H1 (cell line): ENCODE measurements at regions not wholly inside any gene's neighbourhood (a gene's known extent, or its start where the extent isn't known, plus 50 kb on each side); places are given as distances from the start of the nearest gene placed in this dataset.

Source experiments
- EZH2 ChIP-seq: fragments of 200-600 bp; sonication (generic); IDR thresholded peaks from 2 replicates; pipeline ENCODE4 v1.7.1; 2012; ENCODE audit warnings: low read depth, mild to moderate bottlenecking, moderate library complexity, low read length, inconsistent platforms; ENCODE audit not compliant: severe bottlenecking
- MAFK ChIP-seq: IDR thresholded peaks from 2 replicates; pipeline ENCODE4 v1.6.1; 2012; ENCODE audit warnings: low read depth, mild to moderate bottlenecking, improper control_type of control experiment, low read length
- SP4 ChIP-seq: IDR thresholded peaks from 2 replicates; pipeline ENCODE4 v1.6.1; 2012; ENCODE audit warnings: low read length, inconsistent platforms
- ZNF274 ChIP-seq: IDR thresholded peaks from 2 replicates; pipeline ENCODE4 v1.7.0; 2012; ENCODE audit warnings: low read length, borderline replicate concordance; ENCODE audit errors: extremely low read depth
- TF ChIP-seq, protein P1 (sequence below): IDR thresholded peaks from 2 replicates; pipeline ENCODE4 v1.6.1; 2012; ENCODE audit warnings: inconsistent platforms
- TF ChIP-seq, protein P2 (sequence below), 3 experiments: IDR thresholded peaks; 1 replicate in 2 of 3; 2 replicates in 1 of 3; pipeline versions ENCODE4 v1.5.1 to v1.6.1; 2011; ENCODE audit warnings: low read length in 3 of 3, mild to moderate bottlenecking in 3 of 3, inconsistent platforms in 2 of 3, low read depth in 1 of 3, moderate library complexity in 1 of 3; ENCODE audit not compliant: insufficient read depth in 1 of 3; ENCODE audit errors: control extremely low read depth in 1 of 3

DNA sequence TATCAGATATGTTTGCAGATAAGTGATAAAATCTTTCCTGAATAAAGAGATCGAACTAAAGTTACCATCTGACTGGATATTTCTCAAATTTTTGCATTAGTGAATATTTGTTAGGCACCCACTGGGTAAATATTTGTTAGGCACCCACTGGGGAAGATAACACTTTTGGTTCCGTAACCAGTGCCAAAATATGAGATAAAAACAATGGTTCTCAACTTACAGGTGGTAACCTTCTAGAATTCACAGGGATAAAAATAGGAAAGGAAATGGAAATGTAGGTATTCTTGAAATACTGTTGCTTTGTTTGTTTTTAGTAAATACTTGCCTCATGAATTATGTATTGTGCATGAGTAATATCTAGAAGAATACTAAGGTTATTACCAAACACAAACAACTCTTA lies 245.0 kb upstream of the KHDRBS2 start:
- no peak for TF ChIP-seq ZNF274
- no peak for TF ChIP-seq MAFK
- TF ChIP-seq, protein P1, sequence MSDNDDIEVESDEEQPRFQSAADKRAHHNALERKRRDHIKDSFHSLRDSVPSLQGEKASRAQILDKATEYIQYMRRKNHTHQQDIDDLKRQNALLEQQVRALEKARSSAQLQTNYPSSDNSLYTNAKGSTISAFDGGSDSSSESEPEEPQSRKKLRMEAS, result no peak
- TF ChIP-seq, protein P2, sequence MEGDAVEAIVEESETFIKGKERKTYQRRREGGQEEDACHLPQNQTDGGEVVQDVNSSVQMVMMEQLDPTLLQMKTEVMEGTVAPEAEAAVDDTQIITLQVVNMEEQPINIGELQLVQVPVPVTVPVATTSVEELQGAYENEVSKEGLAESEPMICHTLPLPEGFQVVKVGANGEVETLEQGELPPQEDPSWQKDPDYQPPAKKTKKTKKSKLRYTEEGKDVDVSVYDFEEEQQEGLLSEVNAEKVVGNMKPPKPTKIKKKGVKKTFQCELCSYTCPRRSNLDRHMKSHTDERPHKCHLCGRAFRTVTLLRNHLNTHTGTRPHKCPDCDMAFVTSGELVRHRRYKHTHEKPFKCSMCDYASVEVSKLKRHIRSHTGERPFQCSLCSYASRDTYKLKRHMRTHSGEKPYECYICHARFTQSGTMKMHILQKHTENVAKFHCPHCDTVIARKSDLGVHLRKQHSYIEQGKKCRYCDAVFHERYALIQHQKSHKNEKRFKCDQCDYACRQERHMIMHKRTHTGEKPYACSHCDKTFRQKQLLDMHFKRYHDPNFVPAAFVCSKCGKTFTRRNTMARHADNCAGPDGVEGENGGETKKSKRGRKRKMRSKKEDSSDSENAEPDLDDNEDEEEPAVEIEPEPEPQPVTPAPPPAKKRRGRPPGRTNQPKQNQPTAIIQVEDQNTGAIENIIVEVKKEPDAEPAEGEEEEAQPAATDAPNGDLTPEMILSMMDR (IDR thresholded peaks at IDR 0.05; ENCODE audit: control extremely low read depth in 1 of 3, insufficient read depth in 1 of 3, low read depth in 1 of 3, low read length in 3 of 3), result no peak
- no peak for TF ChIP-seq EZH2
- no peak for TF ChIP-seq SP4
